IMR-90 (cell line): ENCODE measurements at regions not wholly inside any gene's neighbourhood (a gene's known extent, or its start where the extent isn't known, plus 50 kb on each side); places are given as distances from the start of the nearest gene placed in this dataset.
A peak's percentile ranks its signal among the peaks of the same experiment; 100 is the strongest.

Experiments used
- ATAC-seq: fragments of 200-7000 bp; cut with Tn5 transposase; 2 replicates; pipeline ENCODE4 v1.9.1; 2020; ENCODE audit warnings: low read depth, mild to moderate bottlenecking, moderate library complexity
- BruUV-seq: library from RNA; stranded (reverse); fragments of 400-500 nt; replicated peaks from 2 replicates; lab custom pipeline; 2021; lab: Mats Ljungman, UMichigan
- CTCF ChIA-PET: fragments of 300-600 bp; formaldehyde crosslinking; extraction: SDS; loops from one replicate; lab custom pipeline; 2021; ENCODE audit warnings: antibody characterized with exemption; lab: Yijun Ruan, JAX
- POLR2A ChIA-PET: fragments of 300-600 bp; sonication (Branson Sonifier 250); formaldehyde crosslinking; loops from one replicate; lab custom pipeline; 2022; ENCODE audit warnings: antibody characterized with exemption; ENCODE audit not compliant: unreplicated experiment; lab: Charles Lee
- DNase-seq: peaks from one replicate; pipeline ENCODE4 v3.0.0; 2013
- H2AFZ ChIP-seq: replicated peaks from 2 replicates; pipeline ENCODE3; 2013; ENCODE audit warnings: low read length, mild to moderate bottlenecking; ENCODE audit not compliant: poor library complexity
- H2AK5ac ChIP-seq: 2 replicates; pipeline ENCODE4 v1.6.1; 2013; ENCODE audit warnings: low read depth, low read length, inconsistent platforms
- H2AK9ac ChIP-seq: replicated peaks from 2 replicates; pipeline ENCODE3; 2013; ENCODE audit warnings: mild to moderate bottlenecking, low read depth, low read length, moderate library complexity; ENCODE audit not compliant: poor library complexity
- H2BK120ac ChIP-seq: 2 replicates; pipeline ENCODE4 v1.6.1; 2013; ENCODE audit warnings: low read depth, low read length, inconsistent platforms
- H2BK15ac ChIP-seq: 3 replicates; pipeline ENCODE4 v1.6.1; 2013; ENCODE audit warnings: low read depth, low read length, inconsistent platforms
- H2BK20ac ChIP-seq: 2 replicates; pipeline ENCODE4 v1.6.1; 2013; ENCODE audit warnings: low read depth, mild to moderate bottlenecking, inconsistent platforms, low read length, moderate library complexity
- H2BK5ac ChIP-seq: 2 replicates; pipeline ENCODE4 v1.6.1; 2013; ENCODE audit warnings: mild to moderate bottlenecking, low read depth, low read length, inconsistent platforms; ENCODE audit not compliant: poor library complexity, severe bottlenecking
- H3K14ac ChIP-seq: replicated peaks from 2 replicates; pipeline ENCODE4 v1.6.1; 2013; ENCODE audit warnings: low read depth, low read length, inconsistent platforms
- H3K18ac ChIP-seq: 2 replicates; pipeline ENCODE4 v1.6.1; 2013; ENCODE audit warnings: low read depth, low read length, control low read depth
- H3K23ac ChIP-seq: 2 replicates; pipeline ENCODE4 v1.6.1; 2013; ENCODE audit warnings: low read depth, low read length, inconsistent platforms
- H3K27ac ChIP-seq: 2 replicates; pipeline ENCODE4 v1.5.1; 2013; ENCODE audit warnings: mild to moderate bottlenecking, control low read depth, low read length; ENCODE audit not compliant: insufficient read depth
- H3K27me3 ChIP-seq: 2 replicates; pipeline ENCODE4 v1.6.1; 2013; ENCODE audit warnings: low read length; ENCODE audit not compliant: control insufficient read depth, insufficient read depth
- H3K36me3 ChIP-seq: 2 replicates; pipeline ENCODE4 v1.6.1; 2013; ENCODE audit warnings: low read length, mixed read lengths; ENCODE audit not compliant: control insufficient read depth, insufficient read depth
- H3K4ac ChIP-seq: 2 replicates; pipeline ENCODE4 v1.6.1; 2013; ENCODE audit warnings: low read depth, low read length, inconsistent platforms
- H3K4me1 ChIP-seq: 2 replicates; pipeline ENCODE4 v1.6.1; 2013; ENCODE audit warnings: low read length, mixed read lengths; ENCODE audit not compliant: control insufficient read depth, insufficient read depth
- H3K4me2 ChIP-seq: 2 replicates; pipeline ENCODE4 v1.6.1; 2013; ENCODE audit warnings: low read depth, mild to moderate bottlenecking, control low read depth, low read length, moderate library complexity
- H3K4me3 ChIP-seq: 2 replicates; pipeline ENCODE4 v1.5.1; 2013; ENCODE audit warnings: low read depth, mild to moderate bottlenecking, control low read depth, low read length, moderate library complexity; ENCODE audit not compliant: insufficient read depth
- H3K56ac ChIP-seq: 2 replicates; pipeline ENCODE4 v1.6.1; 2013; ENCODE audit warnings: low read length, inconsistent platforms; ENCODE audit not compliant: insufficient read depth; ENCODE audit errors: extremely low read depth
- H3K79me1 ChIP-seq, 2 experiments: 2 replicates each; pipeline ENCODE4 v1.6.1; 2013; ENCODE audit warnings: low read length in 2 of 2, inconsistent platforms in 1 of 2, low read depth in 1 of 2
- H3K9ac ChIP-seq: 2 replicates; pipeline ENCODE4 v1.6.1; 2013; ENCODE audit warnings: low read depth, low read length, control low read depth
- H3K9me1 ChIP-seq: 2 replicates; pipeline ENCODE4 v1.6.1; 2013; ENCODE audit warnings: low read length, inconsistent platforms; ENCODE audit not compliant: insufficient read depth
- H3K9me3 ChIP-seq: 2 replicates; pipeline ENCODE4 v1.6.1; 2013; ENCODE audit warnings: low read length; ENCODE audit not compliant: control insufficient read depth, insufficient read depth
- H4K20me1 ChIP-seq: 2 replicates; pipeline ENCODE4 v1.6.1; 2013; ENCODE audit warnings: low read length, inconsistent platforms; ENCODE audit not compliant: insufficient read depth
- H4K5ac ChIP-seq: 2 replicates; pipeline ENCODE4 v1.6.1; 2013; ENCODE audit warnings: mild to moderate bottlenecking, low read depth, low read length, control low read depth
- H4K8ac ChIP-seq, 2 experiments: 2 replicates each; pipeline ENCODE4 v1.6.1; 2013; ENCODE audit warnings: low read depth in 2 of 2, low read length in 2 of 2, control low read depth in 1 of 2, inconsistent platforms in 1 of 2
- H4K91ac ChIP-seq: 2 replicates; pipeline ENCODE4 v1.6.1; 2013; ENCODE audit warnings: low read depth, low read length, inconsistent platforms; ENCODE audit not compliant: insufficient read depth
- BHLHE40 ChIP-seq: fragments of 150-350 bp; IDR thresholded peaks from 2 replicates; pipeline ENCODE4 v1.6.1; 2016; ENCODE audit warnings: mild to moderate bottlenecking, low read depth, low read length
- CEBPB ChIP-seq: IDR thresholded peaks from 2 replicates; pipeline ENCODE4 v1.6.1; 2012; ENCODE audit warnings: low read depth, low read length, improper control_type of control experiment
- CHD1 ChIP-seq: IDR thresholded peaks from 2 replicates; pipeline ENCODE4 v1.6.1; 2012; ENCODE audit warnings: low read depth, low read length, improper control_type of control experiment
- FOS ChIP-seq: fragments of 150-350 bp; IDR thresholded peaks from 2 replicates; pipeline ENCODE4 v1.6.1; 2016; ENCODE audit warnings: low read depth, low read length
- MAFK ChIP-seq: IDR thresholded peaks from 2 replicates; pipeline ENCODE4 v1.6.1; 2012; ENCODE audit warnings: low read depth, low read length, improper control_type of control experiment
- MAZ ChIP-seq: IDR thresholded peaks from 2 replicates; pipeline ENCODE4 v1.6.1; 2012; ENCODE audit warnings: low read depth, mild to moderate bottlenecking, low read length, improper control_type of control experiment, moderate library complexity, borderline replicate concordance
- WGBS, 2 experiments: methylation state at CpG; one replicate each; pipeline versions ENCODE4 v1.1.5 to v1.1.7; 2013; ENCODE audit warnings: missing lambda C conversion rate in 2 of 2; ENCODE audit not compliant: insufficient read length in 1 of 2; ENCODE audit errors: extremely low coverage in 2 of 2; 5-methylcytosine and 5-hydroxymethylcytosine counted together
- dilution Hi-C: fragments of 300-500 bp; cut with HindIII; formaldehyde crosslinking; loops from one replicate; pipeline ENCODE4 v1.14.3; 2018; ENCODE audit warnings: low sequenced_read_pairs; ENCODE audit not compliant: unreplicated experiment
- in situ Hi-C: fragments of 300-500 bp; cut with MboI; formaldehyde crosslinking; loops from 3 replicates; pipeline ENCODE4 v1.14.3; 2019; ENCODE audit warnings: low sequenced_read_pairs, inconsistent platforms, mixed read lengths
- intact Hi-C: fragments of 100-400 bp; cut with micrococcal nuclease; formaldehyde crosslinking; loops from 2 replicates; pipeline ENCODE4 v1.10.0; 2022
- TF ChIP-seq, protein P1 (sequence below): conservative IDR thresholded peaks from 2 replicates; pipeline ENCODE4 v1.5.1; 2012; ENCODE audit warnings: mild to moderate bottlenecking, low read depth, low read length, improper control_type of control experiment

DNA sequence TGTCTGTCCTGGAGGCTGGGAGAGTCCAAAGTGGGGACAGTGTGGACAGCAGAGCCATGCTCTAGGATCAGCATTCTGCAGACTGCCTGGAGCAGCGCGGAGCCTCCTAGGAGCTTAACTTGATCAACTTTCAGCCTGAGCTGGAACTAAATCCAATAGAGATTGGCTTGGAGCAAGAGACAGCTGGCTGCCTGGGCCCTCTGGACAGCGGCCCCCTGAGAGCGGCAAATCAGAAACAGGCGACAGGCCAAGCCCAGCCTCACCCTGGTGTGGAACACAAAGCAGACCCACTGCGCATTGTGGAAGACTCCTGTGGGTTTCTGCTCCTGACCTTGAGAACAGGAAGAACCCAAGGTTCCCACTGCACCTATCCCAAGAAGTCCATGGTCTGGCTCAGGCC is 462.2 kb downstream of the TSHZ3 start:
- no peak overlapping the region for H3K27ac ChIP-seq
- no peaks in the 10 kb centered on the region for H3K9me3 ChIP-seq
- BruUV-seq, result no TSS peak
- H2BK15ac ChIP-seq, result no peak overlapping the region
- DNase-seq (no peak), ATAC-seq (no peak)
- no peak overlapping the region for H3K23ac ChIP-seq
- no peaks in the 10 kb centered on the region for H4K20me1 ChIP-seq
- H4K91ac ChIP-seq, result no peak overlapping the region
- H3K56ac ChIP-seq, result no peak overlapping the region
- POLR2A ChIA-PET, result no interaction called here
- peak overlapping the region; percentile 35 for H2AK9ac ChIP-seq
- no peak overlapping the region for H3K14ac ChIP-seq
- no peak overlapping the region for H3K4me2 ChIP-seq
- CTCF ChIA-PET, result no interaction called here
- H2AFZ ChIP-seq, result no peak overlapping the region
- H3K4me1 ChIP-seq, result no peaks in the 10 kb centered on the region
- no peak overlapping the region for H3K18ac ChIP-seq
- H3K36me3 ChIP-seq, result no peaks in the 10 kb centered on the region
- H3K9ac ChIP-seq, result no peak overlapping the region
- H3K27me3 ChIP-seq, result no peaks in the 10 kb centered on the region
- intact Hi-C loops, result no loop called here
- H3K79me1 ChIP-seq, result no peaks in the 10 kb centered on the region
- no peak overlapping the region for H2BK20ac ChIP-seq
- 80% methylated on average over 2 of the region's 6 CpGs; no CpG with 5 or more reads in 1 of the 2 experiments for WGBS, 2 experiments
- TF ChIP-seq MAFK, result no peak
- no peak for TF ChIP-seq MAZ
- no peak for TF ChIP-seq CEBPB
- no peak for TF ChIP-seq BHLHE40
- TF ChIP-seq CHD1, result no peak
- no peak for TF ChIP-seq FOS
- TF ChIP-seq, protein P1, sequence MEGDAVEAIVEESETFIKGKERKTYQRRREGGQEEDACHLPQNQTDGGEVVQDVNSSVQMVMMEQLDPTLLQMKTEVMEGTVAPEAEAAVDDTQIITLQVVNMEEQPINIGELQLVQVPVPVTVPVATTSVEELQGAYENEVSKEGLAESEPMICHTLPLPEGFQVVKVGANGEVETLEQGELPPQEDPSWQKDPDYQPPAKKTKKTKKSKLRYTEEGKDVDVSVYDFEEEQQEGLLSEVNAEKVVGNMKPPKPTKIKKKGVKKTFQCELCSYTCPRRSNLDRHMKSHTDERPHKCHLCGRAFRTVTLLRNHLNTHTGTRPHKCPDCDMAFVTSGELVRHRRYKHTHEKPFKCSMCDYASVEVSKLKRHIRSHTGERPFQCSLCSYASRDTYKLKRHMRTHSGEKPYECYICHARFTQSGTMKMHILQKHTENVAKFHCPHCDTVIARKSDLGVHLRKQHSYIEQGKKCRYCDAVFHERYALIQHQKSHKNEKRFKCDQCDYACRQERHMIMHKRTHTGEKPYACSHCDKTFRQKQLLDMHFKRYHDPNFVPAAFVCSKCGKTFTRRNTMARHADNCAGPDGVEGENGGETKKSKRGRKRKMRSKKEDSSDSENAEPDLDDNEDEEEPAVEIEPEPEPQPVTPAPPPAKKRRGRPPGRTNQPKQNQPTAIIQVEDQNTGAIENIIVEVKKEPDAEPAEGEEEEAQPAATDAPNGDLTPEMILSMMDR, result no peak
- H4K8ac ChIP-seq, result no peak overlapping the region
- in situ Hi-C loops, result no loop called here
- no peak overlapping the region for H4K5ac ChIP-seq
- no peaks in the 10 kb centered on the region for H3K9me1 ChIP-seq
- H2BK5ac ChIP-seq, result no peak overlapping the region
- H3K4me3 ChIP-seq, result no peak overlapping the region
- no peak overlapping the region for H3K4ac ChIP-seq
- dilution Hi-C loops, result no loop called here
- H2AK5ac ChIP-seq, result no peak overlapping the region
- H2BK120ac ChIP-seq, result no peak overlapping the region
